GM18520 (cell line): ENCODE measurements at regions not wholly inside any gene's neighbourhood (a gene's known extent, or its start where the extent isn't known, plus 50 kb on each side); places are given as distances from the start of the nearest gene placed in this dataset.

Experiments used
- ATAC-seq: cut with Tn5 transposase; IDR thresholded peaks from one replicate; pipeline ENCODE4 v1.9.1; 2021; ENCODE audit not compliant: unreplicated experiment

DNA sequence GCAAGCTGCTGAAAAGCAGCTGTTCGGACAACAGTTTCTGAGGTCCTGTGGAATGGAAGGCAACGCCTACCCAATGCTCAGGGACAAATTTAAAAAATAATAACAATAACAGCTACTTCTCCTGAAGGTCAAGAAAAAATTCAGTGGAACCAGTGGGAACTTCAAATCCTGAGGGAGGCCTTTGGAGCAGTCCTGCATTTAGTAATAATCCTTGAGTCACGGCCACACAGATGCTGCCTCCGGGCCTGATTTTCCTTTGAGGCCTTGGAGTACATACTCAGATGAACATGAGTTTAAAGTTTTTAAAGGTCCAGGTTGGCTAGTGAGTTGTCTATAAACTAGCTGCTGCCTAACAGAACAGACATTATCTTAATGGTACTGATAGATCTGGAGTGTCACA, 268.0 kb downstream of the MSRB3 start:
- ATAC-seq = no peak

DNA sequence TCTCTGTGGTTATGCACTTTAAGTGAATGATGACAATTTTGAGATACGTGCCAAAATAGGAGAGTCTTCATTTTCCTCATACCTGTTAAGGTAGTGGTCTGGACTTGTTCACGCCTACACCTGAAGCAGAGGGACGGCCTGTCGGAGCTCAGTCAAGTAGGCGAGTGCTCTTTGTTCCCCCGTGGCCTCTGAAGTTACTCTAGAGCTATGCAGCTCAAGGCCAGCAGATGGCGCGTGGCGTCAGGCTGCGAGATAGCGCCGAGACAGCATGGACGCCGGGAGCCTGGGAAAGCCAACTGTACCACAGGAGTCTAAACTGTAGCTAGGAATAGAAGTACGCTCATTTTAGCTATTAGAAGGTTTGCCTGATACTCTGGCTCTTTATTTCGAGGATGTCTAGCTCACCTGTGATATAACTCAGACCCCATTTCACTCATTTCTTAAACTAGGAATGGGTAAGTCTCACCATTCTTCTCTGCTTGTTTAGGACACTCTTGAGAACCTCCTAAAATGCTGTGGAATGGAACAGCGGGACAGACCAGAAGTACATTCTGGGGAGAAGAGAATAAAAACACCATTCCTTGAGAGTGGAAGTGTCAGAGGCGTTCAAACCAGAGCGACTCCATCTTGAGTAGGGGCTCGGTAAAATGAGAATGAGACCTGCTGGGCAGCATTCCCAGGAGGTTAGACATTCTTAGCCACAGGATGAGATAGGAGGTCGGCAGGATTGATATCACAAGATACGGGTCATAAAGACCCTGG, 267.4 kb upstream of the HMGA2 start:
- ATAC-seq = peak; percentile 97

DNA sequence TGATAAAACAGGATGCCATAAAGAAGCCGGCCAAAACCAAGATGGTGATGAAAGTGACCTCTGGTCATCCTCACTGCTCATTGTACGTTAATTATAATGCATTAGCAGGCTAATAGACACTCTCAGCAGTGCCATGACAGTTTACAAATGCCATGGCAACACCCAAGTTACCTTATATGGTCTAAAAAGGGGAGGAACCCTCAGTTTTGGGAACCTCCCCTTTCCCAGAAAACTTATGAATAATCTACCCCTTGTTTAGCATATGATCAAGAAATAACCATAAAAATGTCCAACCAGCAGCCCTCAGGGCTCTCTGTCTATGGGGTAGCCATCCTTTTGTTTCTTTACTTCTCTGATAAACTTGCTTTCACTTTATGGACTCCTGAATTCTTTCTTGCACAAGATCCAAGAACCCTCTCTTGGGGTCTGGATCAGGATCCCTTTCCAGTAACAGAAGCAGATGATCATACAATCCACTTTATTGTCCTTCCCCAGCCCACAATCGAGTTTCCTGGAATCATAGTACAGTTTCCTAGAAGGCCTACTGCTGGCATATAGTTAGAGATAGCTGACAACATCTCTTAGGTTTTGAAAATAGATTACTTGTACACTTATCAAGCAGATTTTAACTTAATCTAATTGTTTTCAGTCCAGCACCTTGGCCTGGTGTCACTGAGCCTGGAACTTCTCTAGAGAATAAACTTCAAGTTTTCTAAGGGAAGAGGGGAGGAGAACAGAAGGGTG, 266.7 kb upstream of the HMGA2 start:
- ATAC-seq = no peak

DNA sequence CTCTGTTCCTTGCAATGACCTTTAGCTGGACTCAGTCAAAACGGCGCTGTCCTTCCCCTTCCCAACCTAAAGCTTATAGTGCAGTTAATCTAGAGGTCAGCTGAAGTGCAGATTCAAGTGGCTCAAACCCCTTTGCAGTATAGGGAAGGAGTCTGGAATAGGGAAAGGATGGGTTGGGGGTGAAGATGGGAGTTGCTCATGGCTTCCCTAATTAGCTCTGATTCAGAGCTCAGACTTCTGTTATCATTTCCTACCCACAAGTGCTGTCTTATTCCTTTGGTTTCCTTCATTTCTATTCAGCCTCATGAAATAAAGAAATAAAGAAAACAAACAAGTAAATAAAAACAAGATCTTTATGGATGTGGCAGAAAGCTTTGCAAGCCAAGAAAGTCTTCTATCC, 264.0 kb upstream of the HMGA2 start:
- ATAC-seq = no peak

DNA sequence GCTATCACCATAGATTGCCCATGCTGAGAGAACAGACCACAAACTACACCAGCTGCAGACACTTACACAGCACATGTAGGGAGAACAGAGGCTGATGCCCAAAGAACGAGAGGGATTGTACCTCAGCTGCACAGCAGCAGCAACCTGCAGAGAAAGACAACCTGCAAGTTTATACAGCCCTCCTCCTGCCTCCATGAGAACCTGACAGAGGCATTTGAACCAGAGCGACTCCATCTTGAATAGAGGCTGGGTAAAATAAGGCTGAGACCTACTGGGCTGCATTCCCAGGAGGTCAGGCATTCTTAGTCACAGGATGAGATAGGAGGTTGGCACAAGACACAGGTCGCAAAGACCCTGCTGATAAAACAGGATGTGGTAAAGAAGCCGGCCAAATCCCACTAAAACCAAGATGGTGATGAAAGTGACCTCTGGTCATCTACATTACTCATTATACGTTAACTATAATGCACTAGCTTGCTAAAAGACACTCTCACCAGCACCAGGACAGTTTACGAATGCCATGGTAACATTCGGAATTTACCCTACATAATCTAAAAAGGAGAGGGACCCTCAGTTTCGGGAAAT, 262.4 kb upstream of the HMGA2 start:
- ATAC-seq = no peak

DNA sequence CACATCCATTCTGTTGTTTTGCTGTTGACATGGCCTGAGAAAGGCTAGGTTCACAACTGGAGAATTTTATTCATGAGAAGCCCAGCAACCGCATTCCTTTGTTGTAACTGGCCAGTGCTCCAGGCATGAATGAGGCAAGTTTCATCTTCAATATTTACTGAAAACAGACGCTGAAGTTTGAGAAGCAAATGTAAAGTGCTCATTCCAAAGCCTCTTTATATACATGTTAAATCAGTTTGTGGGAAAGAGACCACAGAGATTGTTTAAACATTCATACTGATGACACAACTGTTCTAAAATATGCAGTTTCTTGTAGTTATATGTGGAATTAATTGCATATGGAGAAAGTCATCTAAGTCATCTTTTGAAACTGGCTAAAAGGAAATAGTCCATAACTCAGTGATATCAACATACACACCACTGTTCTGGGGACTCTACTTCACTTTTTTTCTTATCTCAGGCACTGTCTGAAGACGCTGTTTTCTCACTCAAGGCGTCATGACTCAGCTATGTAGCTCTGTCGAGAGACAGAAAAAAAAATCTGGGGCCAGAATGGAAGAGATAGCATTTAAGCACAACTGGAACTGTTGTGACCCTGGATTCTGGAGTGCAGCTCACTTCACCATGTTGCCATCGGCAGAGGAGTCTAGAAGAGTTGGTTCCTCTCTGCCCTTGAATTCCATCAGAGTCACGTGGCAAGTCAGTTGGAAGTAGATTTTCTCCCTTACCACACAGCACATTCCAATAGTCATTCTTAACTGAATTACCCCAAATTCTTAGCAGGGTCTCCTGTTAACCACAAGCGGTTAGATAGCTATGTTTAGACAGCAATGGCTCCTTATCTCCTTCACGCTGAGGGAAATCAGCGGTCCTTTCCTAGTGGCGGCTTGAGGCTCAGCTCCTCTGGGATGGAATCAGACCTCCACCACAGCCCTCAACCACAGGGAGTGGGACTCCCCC, 258.4 kb upstream of the HMGA2 start:
- no peak for ATAC-seq

DNA sequence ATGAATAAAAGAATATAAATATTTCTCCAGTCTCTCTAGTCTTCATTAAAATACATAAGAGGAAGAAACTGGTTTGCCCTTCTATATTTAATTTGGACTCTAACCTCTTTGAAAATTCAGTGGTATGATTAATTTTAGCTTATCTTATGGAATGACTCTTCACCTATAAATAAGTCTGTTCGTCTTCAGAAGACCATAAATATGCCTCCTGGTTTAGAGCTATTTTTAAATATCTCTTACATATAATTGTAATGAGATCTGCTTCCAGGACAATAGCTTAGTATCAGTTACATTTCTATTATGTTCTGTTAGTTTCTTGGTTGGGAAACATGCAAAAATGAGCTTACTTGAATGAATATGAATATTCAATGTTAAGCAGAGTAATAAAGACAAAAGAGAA, 257.5 kb upstream of the HMGA2 start:
- no peak for ATAC-seq

DNA sequence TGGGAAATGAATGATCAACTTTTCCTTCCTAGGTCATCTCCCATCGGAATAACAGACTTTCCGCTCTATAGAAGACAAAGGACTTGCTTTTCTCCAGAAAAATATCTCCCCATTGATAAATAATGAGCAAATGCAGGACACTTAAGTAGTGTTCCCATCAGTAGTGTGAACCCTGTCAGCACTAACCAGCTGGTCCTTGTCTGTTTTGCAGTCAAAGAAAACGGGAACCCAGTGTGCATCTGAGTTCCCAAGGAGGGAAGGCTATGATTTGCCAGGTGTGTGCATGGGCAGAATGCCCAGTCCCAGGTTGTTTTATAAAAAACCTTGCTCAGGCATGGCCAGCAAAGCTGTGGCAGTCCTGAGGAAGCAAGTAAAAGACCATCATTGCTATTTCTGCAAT, 256.5 kb upstream of the HMGA2 start:
- no peak for ATAC-seq

DNA sequence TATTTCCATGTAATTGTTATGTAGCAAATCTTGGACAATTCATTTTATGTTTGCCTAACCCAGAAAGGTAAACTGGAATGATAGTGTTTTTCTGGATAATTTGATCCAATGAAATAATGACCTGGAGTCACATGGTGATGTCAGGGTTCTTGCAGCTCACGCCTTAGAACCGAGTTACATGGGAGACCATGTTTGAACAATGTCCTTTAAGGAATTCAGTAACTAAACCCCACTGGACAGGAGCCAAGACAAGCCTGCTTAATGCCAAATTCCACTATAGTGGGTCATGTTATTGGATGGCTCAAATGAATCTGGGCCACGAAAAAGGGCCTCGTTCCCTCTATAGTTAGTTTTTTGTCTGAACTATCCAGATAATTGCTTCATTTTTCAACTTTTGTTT, 255.8 kb upstream of the HMGA2 start:
- no peak for ATAC-seq

DNA sequence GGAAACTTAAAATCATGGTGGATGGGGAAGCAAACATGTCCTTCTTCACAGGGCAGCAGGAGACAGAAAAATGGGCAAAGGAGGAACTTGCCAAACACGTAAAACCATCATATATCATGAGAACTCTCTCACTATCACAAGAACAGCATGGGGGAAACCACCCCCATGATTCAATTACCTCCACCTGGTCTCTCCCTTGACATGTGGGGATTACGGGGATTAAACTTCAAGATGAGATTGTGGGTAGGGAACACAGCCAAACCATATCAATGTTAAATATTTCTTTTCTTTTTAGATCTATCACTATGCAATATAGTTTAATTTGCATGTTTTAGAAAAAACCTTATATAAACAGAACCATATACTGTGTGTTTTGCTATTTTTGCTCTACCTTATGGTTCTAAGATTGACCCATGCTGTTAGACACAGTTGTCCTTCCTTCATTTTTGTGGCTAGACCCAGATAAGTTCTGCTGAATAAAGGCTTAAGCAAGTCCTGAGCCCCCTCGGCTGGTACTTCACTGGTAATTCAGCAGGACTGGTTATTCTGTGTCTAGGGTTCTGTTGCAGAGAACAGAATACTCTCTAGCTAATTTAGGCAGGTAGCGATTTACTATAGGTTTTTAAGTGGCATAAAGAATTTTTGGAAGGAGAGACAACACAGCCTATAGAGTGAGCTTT, 253.7 kb upstream of the HMGA2 start:
- ATAC-seq = no peak

DNA sequence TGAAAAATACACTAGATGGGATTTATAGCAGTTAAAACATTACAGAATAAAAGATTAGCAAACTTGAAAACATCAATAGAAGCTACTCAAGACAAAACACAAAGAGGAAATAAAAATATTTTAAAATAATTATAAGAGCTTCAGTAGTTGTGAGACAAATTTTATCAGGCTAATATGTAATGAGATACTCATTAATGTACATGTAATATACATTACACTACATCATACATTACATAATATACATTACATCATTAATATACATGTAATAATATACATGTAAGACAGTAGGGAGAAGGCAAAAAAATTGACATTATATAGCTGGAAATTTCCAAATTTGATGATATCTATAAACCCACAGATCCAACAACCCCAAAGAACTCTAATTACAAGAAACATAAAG, 249.4 kb upstream of the HMGA2 start:
- ATAC-seq = no peak

DNA sequence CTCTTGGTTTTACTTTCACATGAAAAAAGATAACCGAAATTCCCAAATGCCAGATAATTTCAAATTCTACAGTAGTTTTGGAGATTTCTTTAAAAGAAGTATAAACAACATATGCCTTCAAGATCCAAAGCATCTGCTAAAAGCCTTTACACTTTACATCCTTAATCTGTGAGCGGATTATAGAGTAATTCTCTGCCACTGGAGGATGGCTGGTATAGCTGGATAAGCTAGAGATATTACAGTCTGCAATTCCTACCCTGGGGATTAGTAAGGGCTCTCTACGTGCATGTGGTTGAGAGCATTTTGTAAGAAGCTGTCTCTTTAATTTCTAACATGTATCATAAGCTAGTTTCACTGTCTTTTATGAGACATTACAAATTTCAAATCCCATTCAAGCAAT, 240.3 kb upstream of the HMGA2 start:
- ATAC-seq = no peak

DNA sequence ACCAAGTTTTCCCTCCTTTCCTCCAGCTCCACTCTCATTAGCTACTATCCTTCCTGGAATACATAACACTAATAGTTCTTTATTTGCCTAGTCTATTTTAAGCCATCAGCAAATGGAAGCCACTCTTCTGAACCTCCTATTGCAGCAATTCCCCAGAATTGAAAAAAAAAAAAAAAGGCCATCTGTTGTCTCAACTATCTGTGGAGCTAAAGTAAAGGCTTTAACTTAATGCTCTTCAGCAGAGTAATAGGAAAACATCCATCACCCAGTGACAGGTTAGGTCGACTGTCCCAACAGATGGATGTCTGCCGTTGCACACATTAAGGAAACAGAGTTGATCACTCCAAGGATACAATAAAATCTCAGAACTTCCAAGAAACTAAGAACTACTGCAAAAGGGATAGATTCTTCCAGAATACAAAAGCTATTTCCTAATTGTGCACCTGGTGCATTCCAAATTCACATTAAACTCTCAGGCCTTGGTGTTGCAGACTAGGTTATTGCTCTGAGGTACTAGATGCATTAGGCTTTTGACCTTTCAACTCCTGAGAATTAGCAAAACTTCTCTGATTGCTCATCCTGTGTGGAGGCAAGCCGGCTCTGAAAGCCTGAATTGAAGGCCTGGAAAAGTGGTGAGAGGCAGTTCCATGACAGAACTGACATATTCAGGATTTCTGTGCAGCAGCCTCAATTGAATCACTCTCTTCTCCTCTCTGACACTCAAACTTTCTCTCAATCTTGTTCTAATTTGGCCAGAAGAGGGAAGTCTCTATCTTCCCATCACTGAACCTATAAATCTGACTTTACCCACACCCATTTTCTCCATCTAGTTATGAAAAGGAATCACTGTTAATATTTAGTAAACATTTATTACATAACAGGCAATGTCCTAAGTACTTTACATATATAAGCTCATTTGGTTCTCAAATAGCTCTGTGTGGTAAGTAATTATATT, 238.4 kb upstream of the HMGA2 start:
- ATAC-seq = no peak

DNA sequence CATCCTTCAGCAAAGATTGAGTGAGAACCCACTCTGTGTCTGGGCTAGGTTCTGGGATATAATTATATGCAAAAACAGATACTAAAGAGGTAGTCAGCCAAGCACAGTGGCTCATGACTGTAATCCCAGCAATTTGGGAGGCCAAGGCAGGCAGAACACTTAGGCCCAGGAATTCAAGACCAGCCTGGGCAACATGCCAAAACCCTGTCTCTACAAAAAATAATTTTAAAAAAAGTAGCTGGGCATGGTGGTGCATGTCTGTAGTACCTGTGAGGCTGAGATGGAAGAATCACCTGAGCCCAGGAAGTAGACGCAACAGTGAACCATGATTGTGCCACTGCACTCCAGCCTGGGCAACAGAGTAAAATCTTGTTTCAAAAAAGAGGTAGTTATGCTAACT, 237.5 kb upstream of the HMGA2 start:
- ATAC-seq = no peak

DNA sequence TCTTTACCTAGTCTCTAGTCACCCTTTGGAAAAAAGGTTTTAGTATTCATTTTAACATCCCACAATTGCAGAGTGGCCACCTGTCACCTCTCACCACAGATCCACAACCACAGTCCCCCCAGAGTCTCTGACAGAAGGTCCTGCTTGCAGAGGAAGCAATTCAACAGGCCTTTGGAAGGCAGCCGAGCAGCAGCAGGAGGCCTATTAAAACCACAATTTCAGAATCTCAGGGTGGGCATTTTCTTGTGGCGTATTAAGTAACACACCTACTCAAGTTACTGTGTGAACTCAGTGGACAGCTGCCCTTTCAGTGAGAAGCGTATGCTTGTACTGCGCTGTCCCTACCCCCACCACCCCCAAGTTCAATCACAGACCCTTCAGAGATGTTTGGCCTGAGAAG, 234.0 kb upstream of the HMGA2 start:
- ATAC-seq = no peak

DNA sequence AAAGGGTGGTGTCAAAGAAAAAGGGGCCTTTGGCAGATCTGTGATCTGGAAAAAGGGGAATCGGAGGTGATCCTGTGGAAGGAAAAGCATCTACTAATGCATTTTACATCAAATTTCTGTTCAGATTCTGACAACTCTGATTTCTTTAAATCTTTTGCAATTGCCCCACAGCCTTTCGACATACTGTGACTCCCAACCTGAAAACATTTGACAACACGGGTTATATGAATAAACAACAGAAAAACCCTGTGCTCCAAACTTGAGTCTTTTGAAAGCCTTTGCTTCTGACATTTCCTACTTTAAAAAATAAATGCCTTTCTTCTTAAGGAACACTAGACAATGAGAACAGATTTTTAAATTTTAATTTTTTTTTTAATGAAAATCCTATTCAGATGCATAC, 231.9 kb upstream of the HMGA2 start:
- no peak for ATAC-seq

DNA sequence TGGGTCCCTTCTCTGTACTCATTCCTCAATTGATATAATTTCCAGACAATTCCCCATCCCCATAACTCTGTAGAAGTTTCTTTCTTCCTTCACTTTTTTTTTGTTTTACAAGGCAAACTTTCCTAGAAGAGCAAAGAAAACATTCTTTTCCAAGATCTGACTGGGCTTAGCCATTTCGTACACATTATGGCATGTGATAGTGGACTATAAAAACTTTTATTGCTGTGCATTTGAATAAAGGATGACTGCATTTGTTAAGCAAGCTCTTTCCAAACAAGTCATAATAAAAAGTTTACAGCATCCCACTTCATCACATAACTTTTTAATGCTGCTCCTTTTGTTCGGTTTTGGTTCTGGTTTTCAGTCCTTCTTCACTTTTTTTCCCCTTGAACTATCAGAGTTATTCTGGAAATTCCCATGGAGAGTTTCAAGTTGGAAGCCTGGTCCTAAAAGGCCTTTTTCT, 231.0 kb upstream of the HMGA2 start:
- no peak for ATAC-seq

DNA sequence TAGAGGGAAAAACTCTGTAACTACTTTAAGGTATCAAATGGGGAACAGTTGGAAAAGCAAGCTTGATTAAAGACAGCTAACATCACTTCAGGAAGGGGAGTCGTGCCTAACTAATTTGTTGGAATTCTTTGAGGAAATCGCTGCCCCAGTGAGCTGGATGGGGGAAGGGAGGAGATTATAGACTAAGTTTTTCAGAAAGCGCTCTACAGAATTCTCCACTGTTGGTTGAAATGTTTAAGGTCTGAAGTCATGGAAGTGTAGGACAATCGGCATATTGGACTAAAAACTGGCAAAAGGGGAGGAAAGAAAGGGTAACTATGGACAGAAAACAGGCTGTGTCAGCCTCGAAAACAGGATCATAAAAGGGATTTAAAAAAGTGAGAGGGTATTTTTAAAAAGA, 229.9 kb upstream of the HMGA2 start:
- no peak for ATAC-seq

DNA sequence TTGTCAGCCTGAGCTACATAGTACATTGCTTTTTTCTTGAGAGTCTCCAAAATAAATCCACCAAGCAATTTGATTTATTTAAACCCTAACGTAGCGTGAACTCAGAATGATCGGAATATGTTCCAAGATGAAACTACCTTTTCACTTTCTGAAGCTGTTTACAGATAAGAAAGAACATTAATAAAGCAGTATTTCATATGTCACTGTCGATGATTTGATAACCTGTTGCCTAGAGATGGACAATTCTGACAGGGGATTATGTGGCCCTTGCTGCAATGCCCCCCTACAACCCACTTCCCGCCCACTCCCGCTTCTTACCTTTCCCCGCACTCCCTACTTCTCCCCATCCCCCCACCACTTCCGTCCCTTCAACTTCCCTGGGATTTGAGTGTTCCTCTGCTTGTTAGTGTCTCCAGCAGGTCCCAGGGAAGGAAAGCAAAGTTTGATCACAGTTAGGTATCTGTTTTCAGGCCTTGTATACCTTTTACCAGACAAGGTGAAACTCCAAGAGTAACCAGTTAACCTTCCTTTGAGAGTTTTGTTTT, 229.2 kb upstream of the HMGA2 start:
- no peak for ATAC-seq
